Smooth muscle cell (in vitro differentiated cells): ENCODE measurements at regions not wholly inside any gene's neighbourhood (a gene's known extent, or its start where the extent isn't known, plus 50 kb on each side); places are given as distances from the start of the nearest gene placed in this dataset.
"Not testable (repeated sequence)": the region's sequence is repeated elsewhere in the genome, so short reads cannot be mapped to it uniquely, and the experiment has no call there.

Experiments
- DNase-seq: peaks from one replicate; lab custom pipeline; 2025; ENCODE audit not compliant: unreplicated experiment; lab: John Stamatoyannopoulos, UW
- H2AFZ ChIP-seq: fragments of 200-600 bp; sonication (generic); 2 replicates; pipeline ENCODE4 v1.6.0; 2016; ENCODE audit warnings: antibody characterized with exemption, low read depth, mild to moderate bottlenecking
- H3F3A ChIP-seq: fragments of 200-600 bp; sonication (generic); 2 replicates; pipeline ENCODE4 v1.6.0; 2017; ENCODE audit warnings: antibody characterized with exemption, low read depth
- H3K27ac ChIP-seq: fragments of 200-600 bp; sonication (generic); 2 replicates; pipeline ENCODE4 v1.5.1; 2016; ENCODE audit warnings: low read depth, mild to moderate bottlenecking
- H3K27me3 ChIP-seq: fragments of 200-600 bp; sonication (generic); 2 replicates; pipeline ENCODE4 v1.6.1; 2016; ENCODE audit warnings: low read depth, mild to moderate bottlenecking
- H3K36me3 ChIP-seq: fragments of 200-600 bp; sonication (generic); 2 replicates; pipeline ENCODE4 v1.5.1; 2016; ENCODE audit warnings: low read depth
- H3K4me1 ChIP-seq: fragments of 200-600 bp; sonication (generic); 2 replicates; pipeline ENCODE4 v1.5.1; 2016; ENCODE audit warnings: low read depth
- H3K4me2 ChIP-seq: fragments of 200-600 bp; sonication (generic); 2 replicates; pipeline ENCODE4 v1.6.0; 2016; ENCODE audit warnings: mild to moderate bottlenecking
- H3K4me3 ChIP-seq: fragments of 200-600 bp; sonication (generic); 2 replicates; pipeline ENCODE4 v1.5.1; 2016; ENCODE audit warnings: mild to moderate bottlenecking
- H3K79me2 ChIP-seq: fragments of 200-600 bp; sonication (generic); 2 replicates; pipeline ENCODE4 v1.6.0; 2016; ENCODE audit warnings: low read depth, mild to moderate bottlenecking
- H3K9ac ChIP-seq: fragments of 200-600 bp; sonication (generic); 2 replicates; pipeline ENCODE4 v1.6.0; 2016; ENCODE audit warnings: low read depth
- H3K9me3 ChIP-seq: fragments of 200-600 bp; sonication (generic); replicated peaks from 2 replicates; pipeline ENCODE4 v1.5.1; 2016; ENCODE audit warnings: low read depth
- H4K20me1 ChIP-seq: fragments of 200-600 bp; sonication (generic); 2 replicates; pipeline ENCODE4 v1.6.0; 2016; ENCODE audit warnings: low read depth
- CTCF ChIP-seq: fragments of 200-600 bp; sonication (generic); IDR thresholded peaks from 2 replicates; pipeline ENCODE4 v1.5.1; 2017; ENCODE audit warnings: borderline replicate concordance, mild to moderate bottlenecking, antibody characterized with exemption; ENCODE audit not compliant: insufficient read depth, poor library complexity, severe bottlenecking
- WGBS: methylation state at CpG from one replicate; pipeline ENCODE4 v1.1.7; 2016; ENCODE audit warnings: low lambda C conversion rate; 5-methylcytosine and 5-hydroxymethylcytosine counted together

GRCh38 chr5:99763021-99763774 lies 772.0 kb upstream of the FAM174A start:
- Histone ChIP-seq H3K4me3 (no peak overlapping the region), H3K36me3 (no peaks in the 10 kb centered on the region), H2AFZ (no peak overlapping the region), H3K79me2 (no peaks in the 10 kb centered on the region), H3K27ac (no peak overlapping the region), H3F3A (no peaks in the 10 kb centered on the region), H3K4me1 (no peaks in the 10 kb centered on the region), H3K4me2 (no peak overlapping the region), H3K9me3 (no peaks in the 10 kb centered on the region), H4K20me1 (no peaks in the 10 kb centered on the region), H3K27me3 (no peaks in the 10 kb centered on the region), H3K9ac (no peak overlapping the region)
- no peak for DNase-seq
- TF ChIP-seq CTCF = no peak
- WGBS = 77% methylated on average over 11 of the region's 11 CpGs

- H2AFZ ChIP-seq = no peak overlapping the region
- H3F3A ChIP-seq = no peaks in the 10 kb centered on the region
- no peaks in the 10 kb centered on the region for H3K79me2 ChIP-seq
- no peaks in the 10 kb centered on the region for H3K36me3 ChIP-seq
- WGBS = 95% methylated on average over 4 of the region's 4 CpGs
- H3K9ac ChIP-seq = no peak overlapping the region
- no peaks in the 10 kb centered on the region for H4K20me1 ChIP-seq
- DNase-seq = no peak
- H3K9me3 ChIP-seq = no peaks in the 10 kb centered on the region
- H3K4me2 ChIP-seq = no peak overlapping the region
- no peaks in the 10 kb centered on the region for H3K27me3 ChIP-seq
- no peak overlapping the region for H3K4me3 ChIP-seq
- TF ChIP-seq CTCF = no peak
- H3K27ac ChIP-seq = no peak overlapping the region
- no peaks in the 10 kb centered on the region for H3K4me1 ChIP-seq
Observed at GRCh38 chr5:99747342-99747741, 787.8 kb upstream of the FAM174A start.

GRCh38 chr5:99733146-99733545 lies 802.0 kb upstream of the FAM174A start:
- not testable (repeated sequence) for H3K9ac ChIP-seq, DNase-seq, H3K4me3 ChIP-seq, H3K36me3 ChIP-seq, H3F3A ChIP-seq, H3K79me2 ChIP-seq, H3K27me3 ChIP-seq, H3K9me3 ChIP-seq, H2AFZ ChIP-seq, H4K20me1 ChIP-seq, H3K27ac ChIP-seq, H3K4me2 ChIP-seq, H3K4me1 ChIP-seq
- 88% methylated on average over 1 of the region's 1 CpG for WGBS

- H2AFZ ChIP-seq, H3K9me3 ChIP-seq, H3K4me3 ChIP-seq, H3K79me2 ChIP-seq, H3K27ac ChIP-seq, DNase-seq, H4K20me1 ChIP-seq, H3K9ac ChIP-seq, H3F3A ChIP-seq, H3K27me3 ChIP-seq, H3K4me2 ChIP-seq, H3K4me1 ChIP-seq, H3K36me3 ChIP-seq: not testable (repeated sequence)
- 83% methylated on average over 3 of the region's 4 CpGs for WGBS
Observed at GRCh38 chr5:99730653-99731052, 801.8 kb upstream of the CHD1 start.
